CD1c-positive myeloid dendritic cell (primary cell): ENCODE measurements at regions not wholly inside any gene's neighbourhood (a gene's known extent, or its start where the extent isn't known, plus 50 kb on each side); places are given as distances from the start of the nearest gene placed in this dataset.

ENCODE experiments used
- DNase-seq: peaks from one replicate; pipeline ENCODE4 v3.0.0-alpha.2; 2016; ENCODE audit errors: extremely low spot score

GRCh38 chr4:62899646-62900364 is 1509.4 kb downstream of the TECRL start:
- no peak for DNase-seq

DNA sequence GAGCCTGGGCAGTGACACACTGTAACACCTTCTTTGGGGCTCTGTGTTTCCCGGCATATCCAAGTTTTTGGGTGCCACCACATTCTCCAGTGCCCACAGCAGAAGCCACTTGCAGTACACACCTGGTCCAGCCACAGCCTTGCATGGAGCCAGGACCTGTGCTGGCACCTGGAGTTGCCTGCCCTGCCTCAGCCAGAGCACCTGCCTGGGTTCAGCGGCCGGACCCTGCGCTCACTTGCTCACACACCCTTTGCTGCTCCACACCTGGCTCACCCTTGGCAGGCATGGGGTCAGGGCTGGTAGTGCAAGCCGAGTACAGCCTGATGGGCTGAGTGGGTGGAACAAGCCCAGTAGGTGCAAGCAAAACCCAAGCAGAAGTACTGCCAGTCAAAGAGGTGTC is 1511.1 kb downstream of the TECRL start:
- no peak for DNase-seq

DNA sequence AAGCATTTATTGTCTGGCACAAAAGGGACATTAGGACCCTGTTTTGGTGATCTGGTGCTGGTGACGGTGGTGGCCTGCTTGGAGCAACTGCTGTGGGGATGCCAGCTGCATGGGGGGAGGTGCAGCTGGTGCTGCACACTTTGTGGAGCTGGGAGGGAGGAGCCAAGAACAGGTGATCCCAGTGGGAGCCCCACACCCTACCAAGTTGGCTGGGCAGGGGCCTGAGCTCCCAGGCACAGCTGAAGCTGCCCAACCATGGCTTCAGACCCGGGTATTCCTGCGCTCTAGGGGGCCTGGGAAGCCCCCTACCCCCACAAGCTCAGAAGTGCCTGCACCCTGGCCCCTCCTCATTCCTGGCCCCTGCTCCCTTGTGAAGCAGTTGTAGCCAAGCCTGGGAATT is 1512.5 kb downstream of the TECRL start:
- no peak for DNase-seq

- DNase-seq, result no peak
Measured at GRCh38 chr4:62881901-62882300, 1527.3 kb downstream of the TECRL start.

GRCh38 chr4:62881210-62881609 is 1528.0 kb downstream of the TECRL start:
- no peak for DNase-seq

- DNase-seq, result no peak
Measured at GRCh38 chr4:62872856-62873255, 1536.4 kb downstream of the TECRL start.

- DNase-seq, result no peak
Measured at GRCh38 chr4:62871078-62871477, 1538.2 kb downstream of the TECRL start.

DNA sequence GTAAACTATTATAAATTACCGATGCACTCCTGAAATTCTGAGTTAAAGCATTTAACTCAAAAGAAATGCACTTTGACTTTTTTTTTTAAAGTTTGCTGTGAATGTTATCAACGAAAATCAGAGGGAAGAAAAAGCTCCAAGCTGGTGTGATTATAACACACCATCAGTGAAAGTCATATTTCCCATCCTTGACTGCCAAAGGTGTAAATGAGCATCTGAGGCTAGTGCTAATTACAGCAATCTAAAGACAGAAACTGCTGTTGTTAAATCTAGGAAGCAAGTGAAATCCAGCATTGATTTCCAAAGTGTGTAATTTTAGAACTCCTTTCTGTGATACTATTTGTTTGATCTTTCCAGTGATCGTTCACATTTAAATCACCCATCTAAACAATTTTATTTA is 1538.8 kb downstream of the TECRL start:
- DNase-seq, result no peak

- no peak for DNase-seq
Measured at GRCh38 chr4:62865261-62865660, 1544.0 kb downstream of the TECRL start.

GRCh38 chr4:62849696-62850095 is 1559.6 kb downstream of the TECRL start:
- no peak for DNase-seq

GRCh38 chr4:62835631-62836030 is 1573.6 kb downstream of the TECRL start:
- no peak for DNase-seq

DNA sequence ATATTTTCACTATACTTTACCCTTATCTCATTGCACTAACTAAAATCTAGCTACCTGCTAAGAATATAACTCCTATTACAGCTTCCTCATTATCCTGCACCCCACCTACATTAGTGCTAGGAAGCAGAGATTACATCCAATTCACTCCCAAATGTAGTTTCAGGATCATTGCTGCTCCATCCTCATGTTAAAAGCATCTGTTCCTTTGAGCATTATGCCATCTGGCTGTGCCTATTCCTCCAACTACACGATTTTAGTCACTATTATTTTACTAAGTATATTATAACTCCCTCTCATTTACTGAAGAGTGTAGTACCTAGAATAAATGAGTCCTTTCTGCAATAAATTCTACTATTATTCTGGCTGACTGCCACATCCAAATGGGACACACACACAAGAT is 1586.9 kb downstream of the TECRL start:
- no peak for DNase-seq

- no peak for DNase-seq
Measured at GRCh38 chr4:62816566-62816965, 1592.7 kb downstream of the TECRL start.

DNA sequence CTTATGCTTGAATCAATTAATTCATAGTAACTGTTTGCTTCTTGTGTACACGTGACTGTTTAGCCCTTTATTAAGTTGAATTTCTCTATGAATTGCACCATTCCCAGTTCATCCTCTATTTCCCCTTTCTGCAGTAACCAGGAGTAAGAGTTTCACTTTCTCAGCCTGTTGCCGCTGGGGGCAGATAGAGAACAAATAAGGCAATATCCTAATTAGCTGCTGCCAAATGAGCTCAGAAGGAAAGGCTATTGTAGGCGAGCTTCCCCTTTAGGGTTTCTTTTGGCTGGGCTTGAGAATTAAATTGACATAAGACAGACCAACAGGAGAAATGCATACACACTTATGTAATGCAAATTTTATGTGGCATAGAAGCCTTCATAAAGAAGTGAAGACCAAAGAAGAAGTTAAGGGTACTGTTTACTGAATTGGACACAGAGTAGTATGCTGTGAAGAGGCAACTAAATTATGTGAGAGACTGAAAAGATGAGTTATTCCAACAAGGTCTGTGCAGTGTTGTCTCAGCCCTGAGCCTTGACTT is 1594.7 kb downstream of the TECRL start:
- DNase-seq, result no peak

DNA sequence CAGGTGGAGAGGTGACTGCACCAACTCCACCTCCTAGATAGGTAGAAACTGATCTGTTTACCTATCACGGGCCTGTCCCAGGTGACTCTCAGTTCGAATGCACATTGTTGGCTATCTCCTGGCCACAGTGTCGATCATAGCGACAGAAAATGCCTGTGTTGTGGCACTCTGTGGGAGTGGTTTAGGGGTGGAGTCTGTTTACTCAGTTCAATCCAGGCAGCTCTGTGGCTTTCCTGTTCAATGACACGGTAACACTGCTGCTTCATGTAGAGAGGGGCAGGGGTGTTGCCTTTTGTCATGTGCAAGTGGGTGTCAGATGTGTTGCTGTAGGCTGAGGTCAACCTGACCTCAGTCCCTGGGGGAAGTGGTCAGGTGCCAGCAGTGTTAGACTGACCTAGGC is 1602.4 kb downstream of the TECRL start:
- no peak for DNase-seq

DNA sequence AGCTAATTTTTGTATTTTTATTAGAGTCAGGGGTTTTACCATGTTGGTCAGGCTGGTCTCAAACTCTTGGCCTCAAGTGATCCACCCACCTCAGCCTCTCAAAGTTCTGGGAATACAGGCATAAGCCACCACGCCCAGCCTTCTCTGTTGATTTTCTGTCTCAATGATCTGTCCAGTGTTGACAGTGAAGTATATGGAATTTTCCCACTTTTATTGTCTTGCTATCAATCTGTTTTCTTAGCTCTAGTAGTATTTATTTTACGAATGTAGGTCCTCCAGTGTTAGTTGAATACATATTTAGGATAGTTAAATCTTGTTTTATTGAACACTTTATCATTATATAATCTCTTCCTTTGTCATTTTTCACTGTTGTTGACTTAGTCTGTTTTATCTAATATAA is 1603.9 kb downstream of the ADGRL3 start:
- DNase-seq, result no peak

DNA sequence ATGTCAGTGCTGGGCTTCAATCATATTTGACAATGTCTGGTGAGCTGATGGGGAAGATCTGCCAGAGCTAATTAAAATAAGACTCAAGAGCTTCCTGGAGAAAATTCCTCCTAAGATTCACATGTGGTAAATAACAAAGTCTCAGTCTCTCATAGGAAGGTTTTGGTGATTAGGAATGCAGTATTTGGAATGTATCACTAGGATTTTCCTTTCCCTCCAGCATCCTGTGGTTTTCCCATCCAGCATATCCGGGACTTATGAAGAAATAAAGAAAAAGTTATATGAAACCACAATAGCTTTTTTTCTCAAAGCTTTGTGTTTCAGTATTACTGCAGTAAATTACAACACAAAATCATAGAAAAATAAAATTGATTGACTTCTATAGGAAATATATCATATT is 1597.1 kb downstream of the ADGRL3 start:
- no peak for DNase-seq

DNA sequence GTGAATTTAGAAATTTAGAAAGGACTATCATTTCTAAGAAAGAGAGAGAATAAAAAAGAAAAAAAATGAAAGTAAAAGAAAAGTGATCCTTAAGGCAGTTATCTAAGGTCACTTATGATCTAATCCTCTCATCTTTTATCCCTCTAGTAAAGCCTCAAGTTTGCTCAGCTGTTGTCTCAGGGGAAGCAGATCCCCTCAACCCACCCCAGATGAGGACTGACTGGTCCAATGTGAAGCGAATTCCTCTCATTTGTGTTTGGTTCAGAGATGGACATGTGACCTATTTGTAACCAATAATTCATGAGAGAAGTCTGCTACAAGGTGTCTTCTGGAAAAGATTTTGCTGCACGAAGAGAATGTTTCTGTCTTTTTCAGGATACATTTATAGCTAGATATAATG is 1591.3 kb downstream of the ADGRL3 start:
- no peak for DNase-seq

- no peak for DNase-seq
Measured at GRCh38 chr4:62771983-62772557, 1571.9 kb downstream of the ADGRL3 start.

DNA sequence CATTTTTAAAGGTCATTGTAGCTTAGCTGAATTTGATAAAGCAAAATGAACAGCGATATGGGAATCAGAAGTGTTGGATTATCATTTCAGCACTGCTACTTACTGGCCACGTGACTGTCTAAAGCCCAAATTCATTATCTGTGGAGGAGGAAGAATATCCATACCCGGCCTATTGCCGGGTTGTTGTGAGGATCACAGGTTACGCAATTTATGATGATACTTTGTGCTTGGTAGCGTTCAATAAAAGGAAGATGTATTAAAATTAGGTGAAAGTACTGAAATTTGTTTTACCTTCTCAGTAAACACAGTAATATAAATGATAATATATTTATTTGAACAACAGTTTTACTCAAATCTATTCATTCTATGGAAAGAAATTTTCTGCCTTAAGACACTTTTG is 1540.2 kb downstream of the ADGRL3 start:
- no peak for DNase-seq

DNA sequence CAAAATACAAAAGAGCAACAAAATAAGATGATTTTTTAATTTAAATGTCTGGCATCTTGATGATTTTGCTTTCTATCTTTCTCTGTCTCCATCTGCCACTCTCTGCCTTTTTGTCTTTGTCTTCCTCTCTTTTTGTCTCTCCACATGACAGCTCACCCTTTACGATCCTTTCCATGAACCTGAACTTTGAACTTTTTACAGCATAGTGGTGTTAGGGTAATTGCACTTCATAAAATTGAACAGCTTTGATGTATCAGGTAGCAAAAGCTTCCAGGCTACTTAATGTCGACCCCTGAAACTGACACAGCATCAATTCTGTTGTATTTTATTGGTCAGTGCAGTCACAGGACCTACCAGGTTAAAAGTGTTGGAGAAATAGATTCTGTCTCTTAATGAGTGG is 1517.0 kb downstream of the ADGRL3 start:
- DNase-seq, result no peak

DNA sequence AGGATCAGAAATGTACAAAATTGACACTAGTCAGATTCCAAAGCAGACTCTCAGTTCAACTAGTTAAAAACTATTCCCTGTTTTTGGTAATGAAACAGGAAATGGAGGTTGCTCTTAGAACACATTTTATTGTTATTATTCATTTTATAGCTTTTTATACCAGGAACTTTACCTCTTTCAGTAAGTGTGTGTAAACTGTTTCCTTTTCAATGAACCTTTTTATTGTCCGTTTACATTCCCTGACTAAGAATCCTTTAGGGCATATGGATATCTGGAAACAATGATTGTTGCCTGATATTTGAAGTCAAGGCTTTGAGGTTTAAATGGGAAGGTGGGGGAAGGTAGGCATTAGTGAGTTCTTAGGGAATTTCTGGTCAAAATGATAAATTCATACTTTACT is 1511.4 kb downstream of the ADGRL3 start:
- DNase-seq, result no peak

DNA sequence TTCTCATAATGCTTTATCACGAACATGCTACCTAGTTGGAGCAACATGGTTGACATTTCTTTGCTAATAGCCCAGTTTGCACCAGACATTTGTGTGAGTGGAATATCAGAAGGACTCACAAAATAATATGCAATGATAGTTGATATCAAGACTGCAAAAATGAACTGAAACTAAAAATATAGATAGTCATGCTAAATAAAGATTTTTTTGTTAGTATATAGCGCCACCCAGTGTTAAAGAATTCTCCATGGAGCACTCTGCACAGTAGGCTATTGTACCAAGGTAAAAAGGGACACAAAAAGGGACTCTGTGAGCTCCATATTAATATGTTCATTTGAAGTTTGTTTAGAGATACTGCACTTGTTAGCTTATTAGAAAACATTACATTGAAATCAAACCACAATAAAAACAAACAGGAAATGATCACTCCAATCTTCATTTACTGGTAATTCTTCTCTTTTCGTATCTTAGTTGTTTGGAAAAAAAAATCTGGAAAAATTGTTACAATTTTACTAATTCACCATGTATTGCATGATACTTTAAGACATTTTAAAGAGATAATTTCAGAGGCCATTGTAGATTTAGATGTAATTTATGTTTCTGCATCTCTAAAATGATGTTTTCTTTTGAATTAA is 1509.6 kb downstream of the ADGRL3 start:
- peak; percentile 24 for DNase-seq
